H9 (cell line): ENCODE measurements at regions not wholly inside any gene's neighbourhood (a gene's known extent, or its start where the extent isn't known, plus 50 kb on each side); places are given as distances from the start of the nearest gene placed in this dataset.
"Not testable (repeated sequence)": the region's sequence is repeated elsewhere in the genome, so short reads cannot be mapped to it uniquely, and the experiment has no call there.

Source experiments
- DNase-seq: peaks from one replicate; pipeline ENCODE4 v3.0.0-alpha.2; 2017
- H2AFZ ChIP-seq: one replicate; pipeline ENCODE4 v1.6.1; 2013; ENCODE audit warnings: mild to moderate bottlenecking, low read length, control low read depth, moderate library complexity
- H2AK5ac ChIP-seq: 2 replicates; pipeline ENCODE4 v1.6.1; 2013; ENCODE audit warnings: low read length, control low read depth, mixed read lengths; ENCODE audit not compliant: insufficient read length
- H2BK120ac ChIP-seq: one replicate; pipeline ENCODE4 v1.6.1; 2013; ENCODE audit warnings: low read depth, mild to moderate bottlenecking, low read length, control low read depth, inconsistent platforms; ENCODE audit not compliant: poor library complexity, severe bottlenecking
- H2BK12ac ChIP-seq: 2 replicates; pipeline ENCODE4 v1.6.1; 2013; ENCODE audit warnings: low read length, control low read depth, mixed read lengths, low read depth; ENCODE audit not compliant: insufficient read length
- H2BK15ac ChIP-seq: 2 replicates; pipeline ENCODE4 v1.6.1; 2013; ENCODE audit warnings: low read depth, low read length, control low read depth
- H2BK20ac ChIP-seq: one replicate; pipeline ENCODE4 v1.6.1; 2013; ENCODE audit warnings: low read depth, mild to moderate bottlenecking, low read length, control low read depth, inconsistent platforms; ENCODE audit not compliant: poor library complexity, severe bottlenecking
- H2BK5ac ChIP-seq: 2 replicates; pipeline ENCODE4 v1.6.1; 2013; ENCODE audit warnings: low read length, control low read depth, mixed read lengths; ENCODE audit not compliant: insufficient read length
- H3K14ac ChIP-seq: 2 replicates; pipeline ENCODE4 v1.6.1; 2013; ENCODE audit warnings: low read length, control low read depth; ENCODE audit not compliant: insufficient read depth
- H3K18ac ChIP-seq: 2 replicates; pipeline ENCODE4 v1.6.1; 2013; ENCODE audit warnings: low read depth, mild to moderate bottlenecking, mixed read lengths, low read length, control low read depth; ENCODE audit not compliant: insufficient read length
- H3K23ac ChIP-seq: 2 replicates; pipeline ENCODE4 v1.6.1; 2013; ENCODE audit warnings: low read length, control low read depth, mixed read lengths, low read depth; ENCODE audit not compliant: insufficient read length
- H3K23me2 ChIP-seq: 2 replicates; pipeline ENCODE4 v1.6.1; 2013; ENCODE audit warnings: low read depth, mild to moderate bottlenecking, mixed read lengths, low read length, control low read depth; ENCODE audit not compliant: insufficient read length, poor library complexity, severe bottlenecking
- H3K27ac ChIP-seq: 2 replicates; pipeline ENCODE4 v1.5.1; 2013; ENCODE audit warnings: low read length, control low read depth, mixed read lengths, low read depth; ENCODE audit not compliant: insufficient read length
- H3K27me3 ChIP-seq: 2 replicates; pipeline ENCODE4 v1.6.1; 2013; ENCODE audit warnings: low read length, control low read depth, inconsistent platforms; ENCODE audit not compliant: insufficient read depth
- H3K4ac ChIP-seq: 2 replicates; pipeline ENCODE4 v1.6.1; 2013; ENCODE audit warnings: low read depth, mild to moderate bottlenecking, control low read depth, inconsistent platforms, low read length, moderate library complexity
- H3K4me1 ChIP-seq: 2 replicates; pipeline ENCODE4 v1.6.1; 2013; ENCODE audit warnings: low read length, control low read depth, inconsistent platforms; ENCODE audit not compliant: insufficient read depth
- H3K4me2 ChIP-seq: 2 replicates; pipeline ENCODE4 v1.6.1; 2013; ENCODE audit warnings: low read length, control low read depth, mixed read lengths; ENCODE audit not compliant: insufficient read length, insufficient read depth
- H3K56ac ChIP-seq: 2 replicates; pipeline ENCODE4 v1.6.1; 2013; ENCODE audit warnings: low read depth, mild to moderate bottlenecking, mixed read lengths, low read length, control low read depth; ENCODE audit not compliant: insufficient read length
- H3K79me1 ChIP-seq: 2 replicates; pipeline ENCODE4 v1.6.1; 2013; ENCODE audit warnings: low read depth, mild to moderate bottlenecking, moderate library complexity, low read length, control low read depth, inconsistent platforms; ENCODE audit not compliant: insufficient read depth, poor library complexity, severe bottlenecking
- H3K79me2 ChIP-seq: 2 replicates; pipeline ENCODE4 v1.6.1; 2013; ENCODE audit warnings: low read length, control low read depth, inconsistent platforms; ENCODE audit not compliant: insufficient read depth
- H3K9ac ChIP-seq: 2 replicates; pipeline ENCODE4 v1.6.1; 2013; ENCODE audit warnings: low read length, control low read depth, mixed read lengths; ENCODE audit not compliant: insufficient read length; ENCODE audit errors: extremely low read depth
- H3K9me3 ChIP-seq: one replicate; pipeline ENCODE4 v1.6.1; 2013; ENCODE audit warnings: low read depth, low read length, inconsistent platforms; ENCODE audit not compliant: control insufficient read depth
- H3T11ph ChIP-seq: one replicate; pipeline ENCODE4 v1.6.1; 2013; ENCODE audit warnings: mild to moderate bottlenecking, low read length, control low read depth, inconsistent platforms
- H4K20me1 ChIP-seq: one replicate; pipeline ENCODE4 v1.6.1; 2013; ENCODE audit not compliant: control insufficient read depth, insufficient read length, insufficient read depth
- H4K5ac ChIP-seq: 2 replicates; pipeline ENCODE4 v1.6.1; 2013; ENCODE audit warnings: low read depth, mild to moderate bottlenecking, mixed read lengths, low read length, control low read depth; ENCODE audit not compliant: insufficient read length
- H4K8ac ChIP-seq: replicated peaks from 2 replicates; pipeline ENCODE4 v1.6.1; 2013; ENCODE audit warnings: low read length, control low read depth, mixed read lengths, low read depth; ENCODE audit not compliant: insufficient read length
- H4K91ac ChIP-seq: 2 replicates; pipeline ENCODE4 v1.6.1; 2013; ENCODE audit warnings: low read depth, mild to moderate bottlenecking, moderate library complexity, mixed read lengths, low read length, control low read depth; ENCODE audit not compliant: insufficient read length
- H3K27ac Mint-ChIP-seq, 3 experiments: 2 replicates in 2 of 3; 3 replicates in 1 of 3; pipeline ENCODE4 v1.8.0; 2020 to 2021; ENCODE audit warnings: mixed read lengths in 3 of 3, mild to moderate bottlenecking in 1 of 3, moderate library complexity in 1 of 3
- H3K27me3 Mint-ChIP-seq: 2 replicates; pipeline ENCODE4 v1.8.0; 2021; ENCODE audit warnings: low read depth, mild to moderate bottlenecking, moderate library complexity, mixed read lengths
- H3K36me3 Mint-ChIP-seq, 3 experiments: 2 replicates in 2 of 3; 3 replicates in 1 of 3; pipeline ENCODE4 v1.8.0; 2020 to 2021; ENCODE audit warnings: low read depth in 3 of 3, mixed read lengths in 3 of 3; ENCODE audit not compliant: insufficient read depth in 1 of 3
- H3K4me1 Mint-ChIP-seq, 2 experiments: 2 replicates each; pipeline ENCODE4 v1.8.0; 2020; ENCODE audit warnings: mixed read lengths in 2 of 2
- H3K4me3 Mint-ChIP-seq, 2 experiments: 2 replicates in 1 of 2; 3 replicates in 1 of 2; pipeline ENCODE4 v1.8.0; 2020 to 2021; ENCODE audit warnings: mild to moderate bottlenecking in 2 of 2, mixed read lengths in 2 of 2, moderate library complexity in 1 of 2
- H3K9me3 Mint-ChIP-seq, 2 experiments: 2 replicates in 1 of 2; 3 replicates in 1 of 2; pipeline ENCODE4 v1.8.0; 2020; ENCODE audit warnings: mild to moderate bottlenecking in 2 of 2, mixed read lengths in 2 of 2, moderate library complexity in 1 of 2
- WGBS: extraction: QIAGEN DNeasy Blood & Tissue Kit; methylation state at CpG from one replicate; pipeline ENCODE4 v1.1.7; 2013; ENCODE audit warnings: missing lambda C conversion rate, low lambda C conversion rate, mixed read lengths; ENCODE audit not compliant: insufficient read length; ENCODE audit errors: extremely low coverage; 5-methylcytosine and 5-hydroxymethylcytosine counted together

DNA sequence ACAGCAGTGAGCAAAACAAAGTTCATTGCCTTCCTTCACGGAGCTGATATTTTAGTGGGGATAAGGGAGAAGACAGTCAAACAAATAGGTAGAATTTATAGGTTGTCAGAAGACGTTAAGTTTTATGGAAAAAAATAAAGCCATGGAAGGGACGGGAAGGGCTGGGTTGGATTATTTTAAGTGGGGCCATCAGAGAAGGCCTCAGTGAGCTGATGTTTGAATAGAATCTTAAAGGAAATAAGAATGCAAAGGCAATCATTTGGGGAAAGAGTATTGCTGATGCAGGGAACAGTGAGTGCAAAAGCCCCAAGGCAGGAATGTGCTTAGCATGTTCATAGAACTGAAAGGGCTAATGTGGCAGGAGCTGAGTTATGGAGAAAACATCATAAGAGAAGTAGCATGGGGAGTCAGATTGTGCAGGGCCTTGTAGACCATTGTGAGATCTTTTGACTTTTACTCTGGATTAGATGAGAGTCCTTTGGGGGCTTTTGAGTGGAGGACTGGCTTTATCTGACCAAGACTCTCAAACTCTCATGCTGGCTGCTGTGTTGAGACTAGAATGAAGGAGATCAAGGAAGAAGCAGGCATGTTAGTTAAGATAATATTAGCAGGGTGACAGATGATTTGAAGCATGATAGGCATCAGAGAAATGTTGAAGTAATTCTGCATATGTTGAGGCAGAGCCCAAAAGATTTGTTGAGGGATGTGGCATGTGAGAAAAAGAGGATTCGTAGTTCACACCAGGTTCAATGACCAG is 104.5 kb upstream of the TPTE start:
- not testable (repeated sequence) for H2BK5ac ChIP-seq, H3K27me3 Mint-ChIP-seq, H3K9ac ChIP-seq, H3K14ac ChIP-seq, H2AK5ac ChIP-seq, H4K91ac ChIP-seq, H3K18ac ChIP-seq, H3T11ph ChIP-seq, H3K56ac ChIP-seq, H4K5ac ChIP-seq, H2BK20ac ChIP-seq, H3K79me2 ChIP-seq, H3K4me3 Mint-ChIP-seq, DNase-seq, H4K20me1 ChIP-seq, H3K27ac ChIP-seq, H3K4me1 ChIP-seq, H3K27me3 ChIP-seq, H3K79me1 ChIP-seq, H4K8ac ChIP-seq, H2BK15ac ChIP-seq, H3K4ac ChIP-seq, H3K9me3 Mint-ChIP-seq, H3K23me2 ChIP-seq, H3K23ac ChIP-seq, H2BK12ac ChIP-seq, H3K27ac Mint-ChIP-seq, H3K4me2 ChIP-seq, H2AFZ ChIP-seq, H2BK120ac ChIP-seq, H3K4me1 Mint-ChIP-seq, H3K36me3 Mint-ChIP-seq
- WGBS = 100% methylated on average over 2 of the region's 4 CpGs
- H3K9me3 ChIP-seq = peaks cover 92% of the 10 kb centered on the region

DNA sequence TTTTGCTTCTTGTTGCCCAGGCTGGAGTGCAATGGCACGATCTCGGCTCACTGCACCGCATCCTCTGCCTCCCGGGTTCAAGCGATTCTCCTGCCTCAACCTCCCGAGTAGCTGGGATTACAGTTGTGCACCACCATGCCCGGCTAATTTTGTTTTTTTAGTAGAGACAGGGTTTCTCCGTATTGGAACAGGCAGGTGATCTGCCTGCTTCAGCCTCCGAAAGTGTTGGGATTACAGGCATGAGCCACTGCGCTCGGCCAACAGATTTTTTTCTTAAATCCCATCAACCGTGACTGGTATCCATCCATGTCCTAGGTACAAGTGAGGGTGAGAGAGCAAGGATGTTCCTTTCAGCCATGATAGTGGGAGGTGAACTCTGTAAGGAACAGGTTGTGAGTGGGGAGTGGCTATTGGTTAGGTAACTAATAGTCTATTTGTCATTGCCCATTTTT is 103.8 kb upstream of the TPTE start:
- not testable (repeated sequence) for H3K27ac ChIP-seq, H2BK120ac ChIP-seq, H3K27me3 Mint-ChIP-seq, H3K14ac ChIP-seq, H3K23me2 ChIP-seq, H3K4ac ChIP-seq, H3T11ph ChIP-seq, H4K5ac ChIP-seq, H4K20me1 ChIP-seq, H2BK5ac ChIP-seq, H3K56ac ChIP-seq, H3K23ac ChIP-seq, H3K4me1 Mint-ChIP-seq, H2BK20ac ChIP-seq, H3K36me3 Mint-ChIP-seq, H4K8ac ChIP-seq, H3K9me3 Mint-ChIP-seq, H2BK15ac ChIP-seq, H4K91ac ChIP-seq, H3K79me1 ChIP-seq, H3K9ac ChIP-seq, H3K27me3 ChIP-seq, H3K27ac Mint-ChIP-seq, H3K4me1 ChIP-seq, H3K79me2 ChIP-seq, DNase-seq, H2AFZ ChIP-seq, H3K4me3 Mint-ChIP-seq, H3K4me2 ChIP-seq, H2BK12ac ChIP-seq, H2AK5ac ChIP-seq, H3K18ac ChIP-seq
- H3K9me3 ChIP-seq = peaks cover 97% of the 10 kb centered on the region
- no CpG with 5 or more reads among the region's 12 CpGs for WGBS
